K562 (cell line): ENCODE measurements at regions not wholly inside any gene's neighbourhood (a gene's known extent, or its start where the extent isn't known, plus 50 kb on each side); places are given as distances from the start of the nearest gene placed in this dataset.

ENCODE experiments used
- ATAC-seq: fragments of 200-7000 bp; cut with Tn5 transposase; 3 replicates; pipeline ENCODE4 v1.9.1; 2020; ENCODE audit warnings: moderate library complexity
- BruUV-seq: library from RNA; stranded (reverse); fragments of 400-500 nt; replicated peaks from 2 replicates; lab custom pipeline; 2021; lab: Mats Ljungman, UMichigan
- CTCF ChIA-PET: fragments of 300-600 bp; formaldehyde crosslinking; extraction: SDS; loops from one replicate; lab custom pipeline; 2021; ENCODE audit warnings: low intra/inter-chr PET ratio; lab: Yijun Ruan, JAX
- POLR2A ChIA-PET: fragments of 300-600, 350-650 bp; sonication (Branson Sonifier 250); formaldehyde crosslinking; extraction: SDS; loops from one replicate; lab custom pipeline; 2021; ENCODE audit warnings: antibody characterized with exemption, inconsistent platforms; lab: Yijun Ruan, JAX
- DNase-seq, 4 experiments: peaks; one replicate each; pipeline versions ENCODE4 v3.0.0 to v3.0.0-alpha.2; 2011 to 2018; ENCODE audit warnings: low spot score in 3 of 4, mixed read lengths in 3 of 4; ENCODE audit errors: extremely low read depth in 1 of 4
- FAIRE-seq: peaks from 2 replicates; lab custom pipeline; 2011; peaks lifted over from hg19 to GRCh38; lab: Jason Lieb, UNC
- H2AFZ ChIP-seq: 2 replicates; pipeline ENCODE4 v1.6.0; 2011; ENCODE audit warnings: low read depth, low read length, control low read depth, inconsistent platforms
- H3K27ac ChIP-seq: fragments of 200-600 bp; 3 replicates; pipeline ENCODE4 v1.8.0; 2011; ENCODE audit warnings: low read depth, mild to moderate bottlenecking, control low read depth, inconsistent platforms, low read length, moderate library complexity, mixed read lengths; ENCODE audit errors: extremely low read depth
- H3K27me3 ChIP-seq, 2 experiments: fragments of 300-600 bp in 1 of 2; 2 replicates in 1 of 2; 3 replicates in 1 of 2; pipeline versions ENCODE4 v1.6.0 to v1.8.0; 2011; ENCODE audit warnings: inconsistent platforms in 2 of 2, low read length in 2 of 2, mild to moderate bottlenecking in 1 of 2, mixed read lengths in 1 of 2, moderate library complexity in 1 of 2; ENCODE audit not compliant: control insufficient read depth in 2 of 2, insufficient read depth in 2 of 2
- H3K36me3 ChIP-seq: fragments of 300-600 bp; 3 replicates; pipeline ENCODE4 v1.8.0; 2011; ENCODE audit warnings: mild to moderate bottlenecking, low read length, inconsistent platforms; ENCODE audit not compliant: control insufficient read depth, insufficient read depth
- H3K4me1 ChIP-seq, 2 experiments: fragments of 200-600 bp in 1 of 2; replicated peaks in 1 of 2; 2 replicates in 1 of 2; 3 replicates in 1 of 2; pipeline versions ENCODE4 v1.5.1 to v1.8.0; 2011; ENCODE audit warnings: inconsistent platforms in 2 of 2, low read length in 2 of 2, mild to moderate bottlenecking in 1 of 2, mixed read lengths in 1 of 2, moderate library complexity in 1 of 2; ENCODE audit not compliant: control insufficient read depth in 2 of 2, insufficient read depth in 2 of 2
- H3K4me2 ChIP-seq: 2 replicates; pipeline ENCODE4 v1.6.1; 2011; ENCODE audit warnings: low read length, control low read depth, inconsistent platforms, mixed read lengths; ENCODE audit not compliant: insufficient read depth
- H3K4me3 ChIP-seq: fragments of 200-600 bp; sonication (generic), shearing (Covaris generic); 2 replicates; pipeline ENCODE4 v1.5.1; 2016; ENCODE audit warnings: control low read depth, inconsistent platforms
- H3K79me2 ChIP-seq: fragments of 200-600 bp; 3 replicates; pipeline ENCODE4 v1.8.0; 2011; ENCODE audit warnings: low read length, inconsistent platforms; ENCODE audit not compliant: control insufficient read depth, insufficient read depth
- H3K9ac ChIP-seq, 2 experiments: 2 replicates each; pipeline versions ENCODE4 v1.6.0 to v1.6.1; 2011; ENCODE audit warnings: low read depth in 2 of 2, low read length in 2 of 2, control low read depth in 1 of 2, inconsistent platforms in 1 of 2, mild to moderate bottlenecking in 1 of 2, mixed read lengths in 1 of 2; ENCODE audit not compliant: insufficient read depth in 1 of 2
- H3K9me1 ChIP-seq: one replicate; pipeline ENCODE4 v1.6.0; 2011; ENCODE audit warnings: inconsistent platforms, mild to moderate bottlenecking, low read length, moderate library complexity; ENCODE audit not compliant: control insufficient read depth, insufficient read depth
- H3K9me3 ChIP-seq: replicated peaks from 2 replicates; pipeline ENCODE4 v1.5.1; 2011; ENCODE audit warnings: low read depth, low read length, inconsistent platforms; ENCODE audit not compliant: control insufficient read depth, insufficient read depth
- H4K20me1 ChIP-seq: replicated peaks from 2 replicates; pipeline ENCODE4 v1.6.1; 2011; ENCODE audit warnings: low read length, inconsistent platforms, mixed read lengths; ENCODE audit not compliant: control insufficient read depth, insufficient read depth
- ASH1L ChIP-seq: fragments of 450-650 bp; IDR thresholded peaks from 2 replicates; pipeline ENCODE4 v1.6.1; 2018; ENCODE audit warnings: borderline replicate concordance, mild to moderate bottlenecking, low read depth; ENCODE audit not compliant: partially characterized antibody
- ATF7 ChIP-seq: fragments of 450-650 bp; IDR thresholded peaks from 2 replicates; pipeline ENCODE4 v1.7.1; 2014; ENCODE audit warnings: mild to moderate bottlenecking, moderate library complexity
- BCOR ChIP-seq: fragments of 450-650 bp; IDR thresholded peaks from 2 replicates; pipeline ENCODE4 v1.6.1; 2016
- GATAD2B ChIP-seq: fragments of 450-650 bp; IDR thresholded peaks from 2 replicates; pipeline ENCODE4 v1.6.1; 2017; ENCODE audit warnings: mild to moderate bottlenecking, borderline replicate concordance
- GMEB1 ChIP-seq: fragments of 250-450 bp; sonication (Bioruptor Pico); IDR thresholded peaks from 2 replicates; pipeline ENCODE4 v1.4.0; 2020; ENCODE audit warnings: mild to moderate bottlenecking
- GTF2A2 ChIP-seq: IDR thresholded peaks from 2 replicates; pipeline ENCODE4 v1.6.1; 2016; ENCODE audit warnings: mild to moderate bottlenecking, missing genetic modification characterization, missing compliant biosample characterization
- MXI1 ChIP-seq: IDR thresholded peaks from 2 replicates; pipeline ENCODE4 v1.6.1; 2011; ENCODE audit warnings: low read depth, mild to moderate bottlenecking, improper control_type of control experiment, low read length
- NCOA2 ChIP-seq, 2 experiments: fragments of 450-650 bp; IDR thresholded peaks; 2 replicates each; pipeline ENCODE4 v1.6.1; 2018; ENCODE audit warnings: mild to moderate bottlenecking in 2 of 2, moderate library complexity in 1 of 2; ENCODE audit not compliant: partially characterized antibody in 2 of 2
- NCOA6 ChIP-seq: fragments of 450-650 bp; IDR thresholded peaks from 2 replicates; pipeline ENCODE4 v1.6.1; 2017; ENCODE audit warnings: mild to moderate bottlenecking
- PPARD ChIP-seq: fragments of 250-450 bp; sonication (Bioruptor Pico); IDR thresholded peaks from 2 replicates; pipeline ENCODE4 v1.8.0; 2022; ENCODE audit warnings: inconsistent platforms, mild to moderate bottlenecking, moderate library complexity
- SAP30 ChIP-seq: fragments of 200-600 bp; sonication (generic); IDR thresholded peaks from 2 replicates; pipeline ENCODE4 v1.6.1; 2012; ENCODE audit warnings: borderline replicate concordance, low read depth, mild to moderate bottlenecking, moderate library complexity, low read length, control low read depth, inconsistent platforms; ENCODE audit not compliant: insufficient read depth, poor library complexity, severe bottlenecking
- ZBTB49 ChIP-seq: sonication (generic); formaldehyde crosslinking; IDR thresholded peaks from 2 replicates; pipeline ENCODE4 v1.8.0; 2022; ENCODE audit warnings: missing genetic modification reagents, mild to moderate bottlenecking, borderline replicate concordance
- ZNF174 ChIP-seq: fragments of 250-450 bp; sonication (Bioruptor Pico); IDR thresholded peaks from 2 replicates; pipeline ENCODE4 v1.4.0; 2020; ENCODE audit warnings: mild to moderate bottlenecking
- ZNF197 ChIP-seq: fragments of 200-800 bp; sonication (Bioruptor generic); IDR thresholded peaks from 2 replicates; pipeline ENCODE4 v1.6.1; 2016; ENCODE audit warnings: low read depth, missing genetic modification characterization, missing compliant biosample characterization
- ZNF324 ChIP-seq: fragments of 250-450 bp; sonication (Bioruptor Pico); IDR thresholded peaks from 2 replicates; pipeline ENCODE4 v1.4.0; 2020; ENCODE audit warnings: mild to moderate bottlenecking
- ZNF445 ChIP-seq: fragments of 250-450 bp; sonication (Bioruptor Pico); IDR thresholded peaks from 2 replicates; pipeline ENCODE4 v1.4.0; 2020; ENCODE audit warnings: low read depth, mild to moderate bottlenecking, moderate library complexity
- ZNF695 ChIP-seq: fragments of 450-650 bp; formaldehyde crosslinking; IDR thresholded peaks from 2 replicates; pipeline ENCODE4 v1.4.0; 2020; ENCODE audit warnings: mild to moderate bottlenecking, moderate library complexity
- WGBS: fragments of 100-300 bp; shearing (Covaris generic); methylation state at CpG from one replicate; pipeline ENCODE4 v1.1.6; 2016; ENCODE audit warnings: low coverage, mixed read lengths; ENCODE audit not compliant: insufficient coverage; ENCODE audit errors: missing lambda C conversion rate; 5-methylcytosine and 5-hydroxymethylcytosine counted together
- in situ Hi-C: fragments of 300-500 bp; cut with MboI; formaldehyde crosslinking; loops from 4 replicates; pipeline ENCODE4 v1.15.0; 2018; ENCODE audit warnings: inconsistent platforms, mixed read lengths
- intact Hi-C: fragments of 100-400 bp; cut with micrococcal nuclease; formaldehyde crosslinking; loops from 2 replicates; pipeline ENCODE4 v1.14.2; 2022
- TF ChIP-seq, protein P1 (sequence below): fragments of 250-450 bp; sonication (Bioruptor Pico); IDR thresholded peaks from 2 replicates; pipeline ENCODE4 v1.5.0; 2020; ENCODE audit warnings: mild to moderate bottlenecking, borderline replicate concordance

- no peak for TF ChIP-seq MXI1
- no peak for TF ChIP-seq ZNF324
- no peak for TF ChIP-seq PPARD
- TF ChIP-seq GATAD2B = no peak
- no peak for TF ChIP-seq ZNF197
- no peak for TF ChIP-seq ZBTB49
- no peak for TF ChIP-seq NCOA6
- TF ChIP-seq NCOA2 (IDR thresholded peaks at IDR 0.05; ENCODE audit: partially characterized antibody in 2 of 2) = no peak
Observed at GRCh38 chr21:35624901-35625300, 435.4 kb downstream of the SETD4 start (continued).

DNA sequence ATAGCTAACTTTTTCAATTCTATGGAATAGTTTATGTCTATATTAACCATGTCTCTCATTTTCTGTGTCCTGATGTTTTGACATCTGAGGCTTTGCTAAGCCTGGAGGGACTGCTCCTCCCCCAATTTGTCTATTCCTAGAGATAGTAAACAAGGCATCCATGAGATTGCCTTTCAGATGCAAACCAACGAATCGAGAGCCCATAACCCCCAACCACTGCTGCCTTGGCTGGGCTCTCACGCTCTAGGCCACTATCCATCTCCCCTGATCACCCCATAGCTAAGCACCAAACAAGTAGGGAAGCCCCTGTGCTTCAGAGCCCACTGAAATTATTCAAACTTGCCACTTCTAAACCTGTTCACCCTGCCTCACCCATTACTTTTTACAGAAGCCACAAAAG, 437.7 kb downstream of the SETD4 start:
- no TSS peak for BruUV-seq
- CTCF ChIA-PET = no interaction called here
- POLR2A ChIA-PET = no interaction called here
- Histone ChIP-seq H3K4me2 (no peak overlapping the region), H3K79me2 (no peaks in the 10 kb centered on the region), H3K9ac (no peak overlapping the region), H3K9me1 (no peaks in the 10 kb centered on the region), H3K36me3 (no peaks in the 10 kb centered on the region), H3K27ac (no peak overlapping the region), H3K27me3 (no peaks in the 10 kb centered on the region), H3K4me1 (no peaks in the 10 kb centered on the region), H4K20me1 (no peaks in the 10 kb centered on the region), H3K9me3 (no peaks in the 10 kb centered on the region), H3K4me3 (no peak overlapping the region), H2AFZ (no peak overlapping the region)
- FAIRE-seq (no peak), ATAC-seq (no peak), DNase-seq (no peak)
- in situ Hi-C loops = no loop called here
- intact Hi-C loops = no loop called here
- 6% methylated on average over 3 of the region's 3 CpGs for WGBS
- no peak for TF ChIP-seq SAP30
- TF ChIP-seq ZNF695 (CRISPR knock-in tag) = no peak
- no peak for TF ChIP-seq ASH1L
- TF ChIP-seq, protein P1, sequence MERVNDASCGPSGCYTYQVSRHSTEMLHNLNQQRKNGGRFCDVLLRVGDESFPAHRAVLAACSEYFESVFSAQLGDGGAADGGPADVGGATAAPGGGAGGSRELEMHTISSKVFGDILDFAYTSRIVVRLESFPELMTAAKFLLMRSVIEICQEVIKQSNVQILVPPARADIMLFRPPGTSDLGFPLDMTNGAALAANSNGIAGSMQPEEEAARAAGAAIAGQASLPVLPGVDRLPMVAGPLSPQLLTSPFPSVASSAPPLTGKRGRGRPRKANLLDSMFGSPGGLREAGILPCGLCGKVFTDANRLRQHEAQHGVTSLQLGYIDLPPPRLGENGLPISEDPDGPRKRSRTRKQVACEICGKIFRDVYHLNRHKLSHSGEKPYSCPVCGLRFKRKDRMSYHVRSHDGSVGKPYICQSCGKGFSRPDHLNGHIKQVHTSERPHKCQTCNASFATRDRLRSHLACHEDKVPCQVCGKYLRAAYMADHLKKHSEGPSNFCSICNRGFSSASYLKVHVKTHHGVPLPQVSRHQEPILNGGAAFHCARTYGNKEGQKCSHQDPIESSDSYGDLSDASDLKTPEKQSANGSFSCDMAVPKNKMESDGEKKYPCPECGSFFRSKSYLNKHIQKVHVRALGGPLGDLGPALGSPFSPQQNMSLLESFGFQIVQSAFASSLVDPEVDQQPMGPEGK (CRISPR knock-in tag) = no peak
- no peak for TF ChIP-seq ZNF445 (CRISPR knock-in tag)
- no peak for TF ChIP-seq ATF7
- TF ChIP-seq GTF2A2 = no peak
- no peak for TF ChIP-seq ZNF174 (CRISPR knock-in tag)
- no peak for TF ChIP-seq GMEB1 (CRISPR knock-in tag)
- TF ChIP-seq BCOR = no peak
